ENCODE measurements at regions not wholly inside any gene's neighbourhood (a gene's known extent, or its start where the extent isn't known, plus 50 kb on each side); places are given as distances from the start of the nearest gene placed in this dataset.
"Not testable (repeated sequence)": the region's sequence is repeated elsewhere in the genome, so short reads cannot be mapped to it uniquely, and the experiment has no call there.

- TF ChIP-seq CTCF (conservative IDR thresholded peaks at IDR 0.05; ENCODE audit: low read depth, low read length); EZH2 (IDR thresholded peaks at IDR 0.05; ENCODE audit: borderline replicate concordance, low read depth, low read length, poor library complexity, severe bottlenecking): not testable (repeated sequence)
These were observed 844.7 kb upstream of the ACVR2A start for GRCh38 chr2:147000151-147000550.
